ENCODE measurements at regions not wholly inside any gene's neighbourhood (a gene's known extent, or its start where the extent isn't known, plus 50 kb on each side); places are given as distances from the start of the nearest gene placed in this dataset.
"Not testable (repeated sequence)": the region's sequence is repeated elsewhere in the genome, so short reads cannot be mapped to it uniquely, and the experiment has no call there.

- H3K36me3 ChIP-seq (ENCODE audit: control insufficient read depth, insufficient read depth, low read length), result no peaks in the 10 kb centered on the region
- TF ChIP-seq, protein P1, sequence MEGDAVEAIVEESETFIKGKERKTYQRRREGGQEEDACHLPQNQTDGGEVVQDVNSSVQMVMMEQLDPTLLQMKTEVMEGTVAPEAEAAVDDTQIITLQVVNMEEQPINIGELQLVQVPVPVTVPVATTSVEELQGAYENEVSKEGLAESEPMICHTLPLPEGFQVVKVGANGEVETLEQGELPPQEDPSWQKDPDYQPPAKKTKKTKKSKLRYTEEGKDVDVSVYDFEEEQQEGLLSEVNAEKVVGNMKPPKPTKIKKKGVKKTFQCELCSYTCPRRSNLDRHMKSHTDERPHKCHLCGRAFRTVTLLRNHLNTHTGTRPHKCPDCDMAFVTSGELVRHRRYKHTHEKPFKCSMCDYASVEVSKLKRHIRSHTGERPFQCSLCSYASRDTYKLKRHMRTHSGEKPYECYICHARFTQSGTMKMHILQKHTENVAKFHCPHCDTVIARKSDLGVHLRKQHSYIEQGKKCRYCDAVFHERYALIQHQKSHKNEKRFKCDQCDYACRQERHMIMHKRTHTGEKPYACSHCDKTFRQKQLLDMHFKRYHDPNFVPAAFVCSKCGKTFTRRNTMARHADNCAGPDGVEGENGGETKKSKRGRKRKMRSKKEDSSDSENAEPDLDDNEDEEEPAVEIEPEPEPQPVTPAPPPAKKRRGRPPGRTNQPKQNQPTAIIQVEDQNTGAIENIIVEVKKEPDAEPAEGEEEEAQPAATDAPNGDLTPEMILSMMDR (IDR thresholded peaks at IDR 0.05; ENCODE audit: insufficient read depth, low read length, poor library complexity, severe bottlenecking), result no peak
- no peaks in the 10 kb centered on the region for H3K27me3 ChIP-seq (ENCODE audit: control insufficient read depth, insufficient read depth, low read length)
- no peak for DNase-seq (ENCODE audit: low read depth)
- H3K4me3 ChIP-seq (ENCODE audit: low read depth, low read length), result no peak overlapping the region
These were observed 70.4 kb downstream of the TDRD15 start for GRCh38 chr2:21194147-21194546.

- Histone ChIP-seq H3K36me3 (ENCODE audit: control insufficient read depth, insufficient read depth, low read length) (no peaks in the 10 kb centered on the region), H3K4me3 (ENCODE audit: low read depth, low read length) (no peak overlapping the region), H3K27me3 (ENCODE audit: control insufficient read depth, insufficient read depth, low read length) (no peaks in the 10 kb centered on the region)
- DNase-seq (ENCODE audit: low read depth), result no peak
- TF ChIP-seq, protein P1 (IDR thresholded peaks at IDR 0.05; ENCODE audit: insufficient read depth, low read length, poor library complexity, severe bottlenecking), result no peak
These were observed 71.1 kb downstream of the TDRD15 start for GRCh38 chr2:21194858-21195271.

DNA sequence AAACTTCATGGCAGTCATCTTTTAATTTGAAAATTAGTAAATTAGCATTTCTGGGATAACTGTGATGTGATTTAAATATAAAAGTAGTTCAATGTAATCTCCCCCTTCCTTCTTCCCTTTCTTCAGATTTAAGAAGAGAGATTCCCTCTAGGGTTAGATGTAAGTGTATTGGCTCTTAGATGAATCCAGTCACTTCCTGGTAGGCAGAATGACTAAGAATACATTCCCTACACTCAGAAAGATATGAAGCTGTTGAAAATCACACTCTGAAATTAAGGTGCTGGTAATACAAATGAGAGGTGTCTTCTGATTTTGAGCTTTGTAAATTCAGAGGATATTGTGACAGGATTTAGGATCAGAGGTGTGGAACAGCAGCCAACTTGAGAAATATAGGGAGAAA is 71.6 kb downstream of the TDRD15 start:
- no peak for DNase-seq (ENCODE audit: low read depth)
- no peaks in the 10 kb centered on the region for H3K27me3 ChIP-seq (ENCODE audit: control insufficient read depth, insufficient read depth, low read length)
- no peak overlapping the region for H3K4me3 ChIP-seq (ENCODE audit: low read depth, low read length)
- H3K36me3 ChIP-seq (ENCODE audit: control insufficient read depth, insufficient read depth, low read length), result no peaks in the 10 kb centered on the region
- TF ChIP-seq, protein P1 (IDR thresholded peaks at IDR 0.05; ENCODE audit: insufficient read depth, low read length, poor library complexity, severe bottlenecking), result no peak

- TF ChIP-seq, protein P1 (IDR thresholded peaks at IDR 0.05; ENCODE audit: insufficient read depth, low read length, poor library complexity, severe bottlenecking), result no peak
- no peak for DNase-seq (ENCODE audit: low read depth)
These were observed 74.9 kb downstream of the TDRD15 start for GRCh38 chr2:21198637-21199036.

DNA sequence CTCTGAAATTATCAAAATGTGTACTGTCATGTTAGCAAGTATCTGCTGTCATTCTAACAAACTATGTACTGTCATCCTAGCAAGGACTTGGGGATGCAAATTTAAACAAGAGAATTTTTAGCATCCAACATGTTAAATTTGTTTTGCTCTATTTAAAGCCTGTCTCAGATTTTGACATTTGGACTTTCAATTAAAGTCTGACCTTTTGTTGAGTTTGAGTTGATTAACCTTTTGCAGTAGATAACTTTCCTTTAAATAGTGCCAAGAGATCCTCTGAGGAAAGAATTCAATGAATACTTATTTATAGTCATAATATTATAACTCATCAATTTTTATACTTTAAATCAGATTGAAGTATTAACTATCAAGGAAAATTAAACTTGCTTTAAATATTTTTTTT is 80.2 kb downstream of the TDRD15 start:
- Histone ChIP-seq H3K4me3 (ENCODE audit: low read depth, low read length) (no peak overlapping the region), H3K27me3 (ENCODE audit: control insufficient read depth, insufficient read depth, low read length) (no peaks in the 10 kb centered on the region), H3K36me3 (ENCODE audit: control insufficient read depth, insufficient read depth, low read length) (no peaks in the 10 kb centered on the region)
- TF ChIP-seq, protein P1 (IDR thresholded peaks at IDR 0.05; ENCODE audit: insufficient read depth, low read length, poor library complexity, severe bottlenecking), result no peak
- DNase-seq (ENCODE audit: low read depth), result no peak

More at GRCh38 chr2:21198637-21199036, 74.9 kb downstream of the TDRD15 start:
- Histone ChIP-seq H3K27me3 (ENCODE audit: control insufficient read depth, insufficient read depth, low read length) (no peaks in the 10 kb centered on the region), H3K36me3 (ENCODE audit: control insufficient read depth, insufficient read depth, low read length) (no peaks in the 10 kb centered on the region), H3K4me3 (ENCODE audit: low read depth, low read length) (no peak overlapping the region)

GRCh38 chr2:21214085-21214484 is 90.3 kb downstream of the TDRD15 start:
- not testable (repeated sequence) for H3K27me3 ChIP-seq (ENCODE audit: control insufficient read depth, insufficient read depth, low read length); H3K36me3 ChIP-seq (ENCODE audit: control insufficient read depth, insufficient read depth, low read length); DNase-seq (ENCODE audit: low read depth); H3K4me3 ChIP-seq (ENCODE audit: low read depth, low read length)

All from kidney epithelial cell (primary cell).